ENCODE measurements at regions not wholly inside any gene's neighbourhood (a gene's known extent, or its start where the extent isn't known, plus 50 kb on each side); places are given as distances from the start of the nearest gene placed in this dataset.

DNA sequence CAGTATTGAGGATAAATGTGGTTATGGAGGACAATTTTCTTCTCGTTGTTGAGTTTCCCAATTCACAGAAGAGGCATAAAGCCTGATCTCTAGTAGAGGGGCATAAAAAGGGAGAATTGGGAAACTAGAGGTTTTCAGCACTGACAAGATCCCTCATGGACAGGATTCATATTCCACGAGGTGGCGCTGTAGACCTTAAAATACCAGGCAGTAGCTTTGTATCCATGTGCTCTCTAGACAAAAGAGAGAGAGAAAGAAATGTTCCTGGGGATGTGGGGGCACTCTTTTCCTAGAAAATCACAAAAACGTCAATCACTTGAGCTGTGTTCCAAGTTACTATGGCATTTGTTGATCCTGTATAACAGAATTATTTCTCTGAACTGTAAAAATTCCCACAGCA lies 128.3 kb downstream of the MAGEE1 start:
- TF ChIP-seq, protein P1, sequence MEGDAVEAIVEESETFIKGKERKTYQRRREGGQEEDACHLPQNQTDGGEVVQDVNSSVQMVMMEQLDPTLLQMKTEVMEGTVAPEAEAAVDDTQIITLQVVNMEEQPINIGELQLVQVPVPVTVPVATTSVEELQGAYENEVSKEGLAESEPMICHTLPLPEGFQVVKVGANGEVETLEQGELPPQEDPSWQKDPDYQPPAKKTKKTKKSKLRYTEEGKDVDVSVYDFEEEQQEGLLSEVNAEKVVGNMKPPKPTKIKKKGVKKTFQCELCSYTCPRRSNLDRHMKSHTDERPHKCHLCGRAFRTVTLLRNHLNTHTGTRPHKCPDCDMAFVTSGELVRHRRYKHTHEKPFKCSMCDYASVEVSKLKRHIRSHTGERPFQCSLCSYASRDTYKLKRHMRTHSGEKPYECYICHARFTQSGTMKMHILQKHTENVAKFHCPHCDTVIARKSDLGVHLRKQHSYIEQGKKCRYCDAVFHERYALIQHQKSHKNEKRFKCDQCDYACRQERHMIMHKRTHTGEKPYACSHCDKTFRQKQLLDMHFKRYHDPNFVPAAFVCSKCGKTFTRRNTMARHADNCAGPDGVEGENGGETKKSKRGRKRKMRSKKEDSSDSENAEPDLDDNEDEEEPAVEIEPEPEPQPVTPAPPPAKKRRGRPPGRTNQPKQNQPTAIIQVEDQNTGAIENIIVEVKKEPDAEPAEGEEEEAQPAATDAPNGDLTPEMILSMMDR (IDR thresholded peaks at IDR 0.05), result no peak
- no peak for TF ChIP-seq POLR2A (IDR thresholded peaks at IDR 0.05)
- no peak for TF ChIP-seq POLR2AphosphoS5 (IDR thresholded peaks at IDR 0.05; ENCODE audit: insufficient read depth in 1 of 2, low read depth in 1 of 2)
